ENCODE measurements at regions not wholly inside any gene's neighbourhood (a gene's known extent, or its start where the extent isn't known, plus 50 kb on each side); places are given as distances from the start of the nearest gene placed in this dataset.

- no peak for DNase-seq
These were observed 64.8 kb downstream of the PDCL3 start for GRCh38 chr2:100627330-100628300.

- no peak for DNase-seq
These were observed 65.7 kb downstream of the PDCL3 start for GRCh38 chr2:100628506-100628905.

- DNase-seq, result no peak
These were observed 66.5 kb downstream of the PDCL3 start for GRCh38 chr2:100629309-100629708.

GRCh38 chr2:100630473-100630977 is 67.7 kb downstream of the PDCL3 start:
- DNase-seq, result no peak

- no peak for DNase-seq
These were observed 69.2 kb downstream of the PDCL3 start for GRCh38 chr2:100632037-100632436.

- no peak for DNase-seq
These were observed 70.0 kb downstream of the PDCL3 start for GRCh38 chr2:100632759-100633158.

- no peak for DNase-seq
These were observed 77.0 kb downstream of the PDCL3 start for GRCh38 chr2:100639588-100640390.

GRCh38 chr2:100640431-100641124 is 77.8 kb downstream of the PDCL3 start:
- DNase-seq, result no peak

- no peak for DNase-seq
These were observed 78.3 kb downstream of the PDCL3 start for GRCh38 chr2:100641125-100641435.

GRCh38 chr2:100642425-100642824 is 79.6 kb downstream of the PDCL3 start:
- no peak for DNase-seq

GRCh38 chr2:100643467-100643866 is 80.7 kb downstream of the PDCL3 start:
- DNase-seq, result no peak

- DNase-seq, result no peak
These were observed 81.2 kb downstream of the PDCL3 start for GRCh38 chr2:100643906-100644501.

GRCh38 chr2:100645695-100646429 is 83.1 kb downstream of the PDCL3 start:
- no peak for DNase-seq

GRCh38 chr2:100647709-100648108 is 84.9 kb downstream of the PDCL3 start:
- no peak for DNase-seq

- DNase-seq, result no peak
These were observed 87.4 kb downstream of the PDCL3 start for GRCh38 chr2:100650151-100650550.

GRCh38 chr2:100653449-100654035 is 90.7 kb downstream of the PDCL3 start:
- no peak for DNase-seq

- DNase-seq, result no peak
These were observed 91.8 kb downstream of the PDCL3 start for GRCh38 chr2:100654611-100655010.

GRCh38 chr2:100655446-100655845 is 92.7 kb downstream of the PDCL3 start:
- DNase-seq, result no peak

GRCh38 chr2:100655936-100656534 is 93.2 kb downstream of the PDCL3 start:
- no peak for DNase-seq

- DNase-seq, result no peak
These were observed 95.2 kb downstream of the PDCL3 start for GRCh38 chr2:100658017-100658416.

All from AML-193 (cell line).